GM19395 (cell line): ENCODE measurements at regions not wholly inside any gene's neighbourhood (a gene's known extent, or its start where the extent isn't known, plus 50 kb on each side); places are given as distances from the start of the nearest gene placed in this dataset.
A peak's percentile ranks its signal among the peaks of the same experiment; 100 is the strongest.
"Not testable (repeated sequence)": the region's sequence is repeated elsewhere in the genome, so short reads cannot be mapped to it uniquely, and the experiment has no call there.

ENCODE experiments used
- ATAC-seq: cut with Tn5 transposase; IDR thresholded peaks from one replicate; pipeline ENCODE4 v1.9.1; 2021; ENCODE audit warnings: mild to moderate bottlenecking, moderate library complexity; ENCODE audit not compliant: unreplicated experiment

GRCh38 chr5:126125407-126125806, 297.8 kb upstream of the GRAMD2B start:
- no peak for ATAC-seq

DNA sequence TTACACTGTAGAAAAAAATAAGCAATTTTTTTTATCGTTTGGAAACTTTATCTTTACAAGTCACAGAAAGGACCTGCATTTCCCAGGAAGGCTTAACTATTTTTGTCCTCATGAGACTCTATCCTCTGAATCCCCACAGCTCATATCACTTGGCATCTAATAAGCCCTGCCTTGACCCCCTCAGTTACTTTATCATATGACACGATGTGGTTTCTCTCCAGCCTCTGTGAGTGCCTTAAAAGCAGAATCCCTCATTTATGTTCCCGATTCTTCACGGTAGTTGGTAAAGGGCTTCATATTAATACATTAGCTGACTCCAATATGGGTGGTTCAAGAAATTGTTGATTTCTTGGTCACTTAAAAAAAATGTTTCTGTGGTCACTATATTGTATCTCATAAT, 296.6 kb upstream of the GRAMD2B start:
- ATAC-seq: no peak

- not testable (repeated sequence) for ATAC-seq
Measured at GRCh38 chr5:126127371-126127770, 295.8 kb upstream of the GRAMD2B start.

- no peak for ATAC-seq
Measured at GRCh38 chr5:126129431-126129830, 293.8 kb upstream of the GRAMD2B start.

DNA sequence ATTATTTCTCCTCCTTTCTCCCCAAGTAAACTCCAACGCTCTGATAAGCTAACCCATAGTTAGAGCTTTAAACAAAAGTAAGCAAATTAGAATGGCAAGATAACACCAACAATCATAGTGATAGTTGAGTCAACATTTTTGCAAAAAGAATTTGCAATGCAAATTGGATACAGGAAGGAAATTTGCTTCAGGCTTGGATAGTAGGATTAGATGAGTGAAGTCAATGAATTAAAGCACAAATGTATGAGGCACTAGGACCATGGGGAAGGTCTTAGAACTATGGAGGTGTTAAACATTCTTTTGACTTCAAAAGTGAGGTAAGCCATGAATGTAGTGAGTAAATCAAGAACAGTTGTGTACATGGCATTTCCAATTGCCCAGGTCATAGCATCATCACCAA, 289.8 kb upstream of the GRAMD2B start:
- no peak for ATAC-seq

- no peak for ATAC-seq
Measured at GRCh38 chr5:126137891-126138280, 285.3 kb upstream of the GRAMD2B start.

GRCh38 chr5:126138281-126138931, 284.8 kb upstream of the GRAMD2B start:
- ATAC-seq: no peak

- ATAC-seq: no peak
Measured at GRCh38 chr5:126139086-126139485, 284.1 kb upstream of the GRAMD2B start.

DNA sequence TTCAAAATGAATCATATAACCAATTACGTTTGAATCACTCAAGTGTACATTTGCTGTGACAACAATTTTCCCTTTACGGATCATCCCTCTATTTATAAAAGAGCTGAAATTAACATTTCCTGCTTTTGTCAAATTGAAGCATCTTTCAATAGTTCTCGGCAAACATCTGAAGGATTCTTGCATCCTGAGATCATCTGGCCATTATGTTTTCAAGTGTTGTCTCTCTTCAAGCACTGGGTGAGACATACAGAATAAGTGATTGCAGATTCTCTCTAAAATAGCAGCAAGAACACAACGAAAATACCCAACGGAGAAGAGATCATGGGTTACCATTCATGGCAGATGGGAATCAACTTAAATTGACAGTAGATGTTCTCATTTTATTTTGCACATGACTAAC, 283.4 kb upstream of the GRAMD2B start:
- no peak for ATAC-seq

DNA sequence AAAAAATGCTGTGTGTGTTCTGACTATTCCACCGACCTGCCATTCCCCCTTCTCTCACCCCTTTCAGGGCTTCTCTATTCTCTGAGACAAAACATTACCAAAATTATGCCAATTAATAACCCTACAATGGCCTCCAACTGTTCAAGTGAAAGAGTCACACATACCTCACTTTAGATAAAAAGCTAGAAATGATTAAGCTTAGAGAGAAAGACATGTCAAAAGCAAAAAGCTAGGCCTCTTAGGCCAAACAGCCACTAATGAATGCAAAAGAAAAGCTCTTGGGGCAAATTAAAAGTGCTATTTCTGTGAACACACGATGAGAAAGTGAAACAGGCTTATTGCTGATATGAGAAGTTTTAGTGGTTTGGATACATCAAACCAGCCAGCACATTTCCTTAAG, 279.6 kb upstream of the GRAMD2B start:
- peak; percentile 76 for ATAC-seq

DNA sequence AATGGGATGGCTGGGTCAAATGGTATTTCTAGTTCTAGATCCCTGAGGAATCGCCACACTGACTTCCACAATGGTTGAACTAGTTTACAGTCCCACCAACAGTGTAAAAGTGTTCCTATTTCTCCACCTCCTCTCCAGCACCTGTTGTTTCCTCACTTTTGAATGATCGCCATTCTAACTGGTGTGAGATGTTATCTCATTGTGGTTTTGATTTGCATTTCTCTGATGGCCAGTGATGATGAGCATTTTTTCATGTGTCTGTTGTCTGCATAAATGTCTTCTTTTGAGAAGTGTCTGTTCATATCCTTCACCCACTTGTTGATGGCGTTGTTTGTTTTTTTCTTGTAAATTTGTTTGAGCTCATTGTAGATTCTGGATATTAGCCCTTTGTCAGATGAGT, 272.9 kb upstream of the GRAMD2B start:
- not testable (repeated sequence) for ATAC-seq

DNA sequence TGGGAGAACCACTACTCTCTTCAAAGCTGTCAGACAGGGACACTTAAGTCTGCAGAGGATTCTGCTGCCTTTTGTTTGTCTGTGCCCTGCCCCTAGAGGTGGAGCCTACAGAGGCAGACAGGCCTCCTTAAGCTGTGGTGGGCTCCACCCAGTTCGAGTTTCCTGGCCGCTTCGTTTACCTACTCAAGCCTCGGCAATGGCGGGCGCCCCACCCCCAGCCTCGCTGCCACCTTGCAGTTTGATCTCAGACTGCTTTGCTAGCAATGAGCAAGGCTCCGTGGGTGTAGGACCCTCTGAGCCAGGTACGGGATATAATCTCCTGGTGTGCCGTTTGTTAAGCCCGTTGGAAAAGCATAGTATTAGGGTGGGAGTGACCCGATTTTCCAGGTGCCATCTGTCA, 267.9 kb upstream of the GRAMD2B start:
- not testable (repeated sequence) for ATAC-seq

DNA sequence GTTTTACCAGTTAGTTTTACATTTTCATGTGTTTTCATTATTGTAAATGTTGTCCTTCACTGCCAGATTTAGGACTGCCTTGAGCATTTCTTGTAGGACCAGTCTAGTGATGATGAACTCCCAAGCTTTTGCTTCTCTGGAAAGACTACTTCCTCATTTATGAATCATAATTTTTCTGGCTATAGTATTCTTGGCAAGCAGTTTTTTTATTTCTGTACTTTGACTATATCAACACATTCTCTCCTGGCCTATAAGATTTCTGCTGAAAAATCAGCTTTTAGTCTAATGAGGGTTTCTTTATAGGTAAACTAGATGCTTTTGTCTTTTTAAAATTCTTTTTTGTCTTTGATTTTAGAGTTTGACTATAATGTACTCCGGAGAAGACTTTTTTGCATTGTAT, 256.8 kb upstream of the GRAMD2B start:
- ATAC-seq: no peak

- ATAC-seq: no peak
Measured at GRCh38 chr5:126168785-126169184, 254.4 kb upstream of the GRAMD2B start.

GRCh38 chr5:126171916-126172315, 251.3 kb upstream of the GRAMD2B start:
- ATAC-seq: no peak

DNA sequence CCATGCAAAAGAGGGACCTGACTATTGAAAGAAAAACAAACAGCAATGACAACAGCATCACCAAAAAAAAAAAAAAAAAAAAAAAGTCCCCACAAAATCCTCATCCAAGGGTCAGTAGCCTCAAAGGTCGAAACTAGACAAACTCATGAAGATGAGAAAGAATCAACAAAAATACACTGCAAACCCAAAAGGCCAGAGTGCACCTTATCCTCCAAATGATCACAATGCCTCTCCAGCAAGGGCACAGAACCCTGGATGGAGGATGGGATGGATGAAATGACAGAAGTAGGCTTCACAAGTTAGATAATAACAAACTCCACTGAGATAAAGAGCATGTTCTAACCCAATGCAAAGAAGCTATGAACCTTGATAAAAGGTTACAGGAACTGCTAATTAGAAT, 250.4 kb upstream of the GRAMD2B start:
- ATAC-seq: no peak

- ATAC-seq: no peak
Measured at GRCh38 chr5:126178521-126178920, 244.7 kb upstream of the GRAMD2B start.

- no peak for ATAC-seq
Measured at GRCh38 chr5:126182971-126183695, 240.1 kb upstream of the GRAMD2B start.

DNA sequence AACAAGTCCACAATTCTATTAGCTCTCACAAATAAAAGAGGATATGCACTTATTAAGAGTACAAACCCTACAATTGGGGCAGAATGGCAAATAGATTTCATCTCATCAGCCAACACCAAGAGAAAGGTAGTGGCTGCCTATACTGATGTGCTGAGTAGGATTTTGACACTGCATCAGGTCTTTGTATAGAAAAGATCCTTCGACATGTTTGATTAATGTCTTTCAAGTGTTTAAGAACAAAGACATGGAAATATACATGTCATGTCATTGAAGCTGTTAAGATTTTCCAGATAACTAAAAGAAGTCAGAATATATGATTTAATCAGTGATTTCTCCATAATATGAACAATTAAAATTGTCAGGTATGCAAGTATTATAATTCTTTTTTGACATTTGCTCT, 238.7 kb upstream of the GRAMD2B start:
- no peak for ATAC-seq

- ATAC-seq: no peak
Measured at GRCh38 chr5:126186210-126186609, 237.0 kb upstream of the GRAMD2B start.

- ATAC-seq: no peak
Measured at GRCh38 chr5:126188804-126189203, 234.4 kb upstream of the GRAMD2B start.

- no peak for ATAC-seq
Measured at GRCh38 chr5:126189231-126189630, 234.0 kb upstream of the GRAMD2B start.

DNA sequence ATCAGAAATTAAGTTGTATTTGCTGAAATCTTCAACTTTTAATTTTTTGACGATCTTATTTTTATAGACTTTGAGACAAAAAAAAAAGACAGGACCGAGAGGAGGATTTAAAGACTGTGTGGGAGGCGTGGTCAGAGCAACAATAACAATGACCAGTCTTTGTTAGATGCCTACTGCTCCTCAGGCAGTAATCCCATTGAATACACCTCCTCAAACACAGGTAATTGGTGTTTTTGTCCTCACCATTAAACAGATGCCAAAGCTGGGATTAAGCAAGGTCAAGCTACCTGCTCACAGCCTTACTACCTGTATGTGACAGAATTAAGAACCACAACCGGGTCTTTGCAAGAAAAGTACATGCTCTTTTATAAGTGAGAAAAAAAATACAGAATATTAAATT, 233.3 kb upstream of the GRAMD2B start:
- no peak for ATAC-seq
